Liver (tissue), 8 donors: ENCODE measurements at regions not wholly inside any gene's neighbourhood (a gene's known extent, or its start where the extent isn't known, plus 50 kb on each side); places are given as distances from the start of the nearest gene placed in this dataset.

Source experiments
- DNase-seq: peaks from one replicate; pipeline ENCODE4 v3.0.0-alpha.2; 2017; ENCODE audit warnings: low spot score
- H3K27ac ChIP-seq, 2 donors: one replicate each; pipeline ENCODE4 v1.7.0; 2013; ENCODE audit warnings: inconsistent platforms in 2 of 2, low read length in 2 of 2, control low read depth in 1 of 2, low read depth in 1 of 2, mild to moderate bottlenecking in 1 of 2
- H3K27me3 ChIP-seq, 4 donors: one replicate each; pipeline versions ENCODE4 v1.6.1 to v1.7.0; 2013; ENCODE audit warnings: low read length in 3 of 4, inconsistent platforms in 1 of 4, mild to moderate bottlenecking in 1 of 4, moderate library complexity in 1 of 4; ENCODE audit not compliant: control insufficient read depth in 4 of 4, insufficient read depth in 4 of 4
- H3K36me3 ChIP-seq, 4 donors: one replicate each; pipeline versions ENCODE4 v1.6.1 to v1.7.0; 2013; ENCODE audit warnings: low read length in 3 of 4, mild to moderate bottlenecking in 3 of 4, low read depth in 1 of 4, moderate library complexity in 1 of 4; ENCODE audit not compliant: control insufficient read depth in 4 of 4, insufficient read depth in 3 of 4
- H3K4me1 ChIP-seq, 4 donors: one replicate each; pipeline versions ENCODE4 v1.6.1 to v1.7.0; 2013; ENCODE audit warnings: low read length in 3 of 4, mild to moderate bottlenecking in 3 of 4, moderate library complexity in 1 of 4; ENCODE audit not compliant: control insufficient read depth in 4 of 4, insufficient read depth in 4 of 4
- H3K4me3 ChIP-seq, 3 donors: one replicate each; pipeline versions ENCODE4 v1.6.1 to v1.7.0; 2013; ENCODE audit warnings: low read length in 3 of 3, control low read depth in 1 of 3, low read depth in 1 of 3, mild to moderate bottlenecking in 1 of 3
- H3K9ac ChIP-seq, 2 donors: one replicate each; pipeline ENCODE4 v1.7.0; 2013; ENCODE audit warnings: low read length in 2 of 2, mild to moderate bottlenecking in 2 of 2, moderate library complexity in 2 of 2, control low read depth in 1 of 2, low read depth in 1 of 2
- H3K9me3 ChIP-seq, 4 donors: one replicate each; pipeline versions ENCODE4 v1.6.1 to v1.7.0; 2013; ENCODE audit warnings: low read length in 3 of 4; ENCODE audit not compliant: control insufficient read depth in 4 of 4
- FOXA1 ChIP-seq: IDR thresholded peaks from 2 replicates; pipeline ENCODE4 v1.6.1; 2016; ENCODE audit warnings: antibody characterized with exemption
- FOXA2 ChIP-seq: IDR thresholded peaks from 2 replicates; pipeline ENCODE4 v1.6.1; 2016; ENCODE audit warnings: antibody characterized with exemption
- GABPA ChIP-seq, 2 donors: IDR thresholded peaks in 1 of 2; conservative IDR thresholded peaks in 1 of 2; 2 replicates each; pipeline ENCODE4 v1.6.1; 2016; ENCODE audit warnings: antibody characterized with exemption in 2 of 2, mild to moderate bottlenecking in 1 of 2, moderate library complexity in 1 of 2
- HNF4A ChIP-seq, 2 donors: conservative IDR thresholded peaks; 2 replicates each; pipeline ENCODE4 v1.6.1; 2016; ENCODE audit warnings: antibody characterized with exemption in 2 of 2, mild to moderate bottlenecking in 2 of 2
- HNF4G ChIP-seq: IDR thresholded peaks from 2 replicates; pipeline ENCODE4 v1.6.1; 2016; ENCODE audit warnings: antibody characterized with exemption
- JUND ChIP-seq, 2 donors: IDR thresholded peaks; 2 replicates each; pipeline ENCODE4 v1.6.1; 2016; ENCODE audit warnings: antibody characterized with exemption in 2 of 2
- RAD21 ChIP-seq, 2 donors: IDR thresholded peaks; 2 replicates each; pipeline ENCODE4 v1.6.1; 2016; ENCODE audit warnings: antibody characterized with exemption in 2 of 2, mild to moderate bottlenecking in 2 of 2
- RXRA ChIP-seq, 2 donors: IDR thresholded peaks; 2 replicates each; pipeline ENCODE4 v1.6.1; 2017 to 2018; ENCODE audit warnings: antibody characterized with exemption in 2 of 2, mild to moderate bottlenecking in 1 of 2
- SP1 ChIP-seq: IDR thresholded peaks from 2 replicates; pipeline ENCODE4 v1.6.1; 2018; ENCODE audit warnings: antibody characterized with exemption, mild to moderate bottlenecking
- TAF1 ChIP-seq: conservative IDR thresholded peaks from 2 replicates; pipeline ENCODE4 v1.6.1; 2016; ENCODE audit warnings: antibody characterized with exemption, mild to moderate bottlenecking
- YY1 ChIP-seq: IDR thresholded peaks from 2 replicates; pipeline ENCODE4 v1.6.1; 2016; ENCODE audit warnings: antibody characterized with exemption, mild to moderate bottlenecking
- WGBS: extraction: QIAGEN DNeasy Blood & Tissue Kit; methylation state at CpG from one replicate; pipeline ENCODE4 v1.1.7; 2013; 5-methylcytosine and 5-hydroxymethylcytosine counted together
- TF ChIP-seq, protein P1 (sequence below): IDR thresholded peaks from 2 replicates; pipeline ENCODE4 v1.6.1; 2016; ENCODE audit warnings: antibody characterized with exemption
- TF ChIP-seq, protein P2 (sequence below): fragments of 150-350 bp; IDR thresholded peaks from 2 replicates; pipeline ENCODE4 v1.5.1; 2017; ENCODE audit warnings: improper control_type of control experiment, low read depth, low read length; ENCODE audit not compliant: missing input control
- TF ChIP-seq, protein P3 (sequence below): IDR thresholded peaks from 2 replicates; pipeline ENCODE4 v1.6.1; 2016; ENCODE audit warnings: antibody characterized with exemption
- TF ChIP-seq, protein P4 (sequence below): IDR thresholded peaks from 2 replicates; pipeline ENCODE4 v1.6.1; 2016; ENCODE audit warnings: antibody characterized with exemption, mild to moderate bottlenecking
- donor health status: healthy.
- donor health status: healthy.
- donor health status: healthy.
- donor health status: healthy.
- donor health status: healthy.

DNA sequence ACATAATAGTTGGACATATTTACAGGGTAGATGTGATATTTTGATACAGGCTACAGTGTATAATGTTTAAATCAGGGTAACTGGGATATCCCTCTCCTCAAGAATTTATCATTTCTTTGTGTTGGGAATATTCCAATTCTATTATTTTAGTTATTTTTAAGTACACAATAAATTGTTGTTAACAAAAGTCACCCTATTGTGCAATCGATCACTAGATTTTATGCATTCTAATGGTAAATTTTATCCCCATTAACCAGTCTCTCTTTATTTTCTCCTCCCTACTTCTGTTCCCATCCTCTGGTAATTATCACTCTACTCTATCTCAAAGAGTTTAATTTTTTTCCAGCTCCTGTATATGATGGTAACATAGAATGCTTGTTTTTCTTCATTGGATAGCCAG lies 1631.9 kb upstream of the PABPC4L start:
- H3K27ac ChIP-seq = no peak overlapping the region
- no peak overlapping the region for H3K9ac ChIP-seq
- no peak for DNase-seq
- no peaks in the 10 kb centered on the region for H3K27me3 ChIP-seq
- H3K4me1 ChIP-seq = no peaks in the 10 kb centered on the region
- 51% methylated on average over 1 of the region's 1 CpG for WGBS
- H3K36me3 ChIP-seq = no peaks in the 10 kb centered on the region
- TF ChIP-seq JUND (IDR thresholded peaks at IDR 0.05) = no peak
- TF ChIP-seq, protein P1, sequence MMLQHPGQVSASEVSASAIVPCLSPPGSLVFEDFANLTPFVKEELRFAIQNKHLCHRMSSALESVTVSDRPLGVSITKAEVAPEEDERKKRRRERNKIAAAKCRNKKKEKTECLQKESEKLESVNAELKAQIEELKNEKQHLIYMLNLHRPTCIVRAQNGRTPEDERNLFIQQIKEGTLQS = no peak
- peaks cover 0 to 1% (median 0%) of the 10 kb centered on the region in 4 donors for H3K9me3 ChIP-seq
- no peak overlapping the region for H3K4me3 ChIP-seq

DNA sequence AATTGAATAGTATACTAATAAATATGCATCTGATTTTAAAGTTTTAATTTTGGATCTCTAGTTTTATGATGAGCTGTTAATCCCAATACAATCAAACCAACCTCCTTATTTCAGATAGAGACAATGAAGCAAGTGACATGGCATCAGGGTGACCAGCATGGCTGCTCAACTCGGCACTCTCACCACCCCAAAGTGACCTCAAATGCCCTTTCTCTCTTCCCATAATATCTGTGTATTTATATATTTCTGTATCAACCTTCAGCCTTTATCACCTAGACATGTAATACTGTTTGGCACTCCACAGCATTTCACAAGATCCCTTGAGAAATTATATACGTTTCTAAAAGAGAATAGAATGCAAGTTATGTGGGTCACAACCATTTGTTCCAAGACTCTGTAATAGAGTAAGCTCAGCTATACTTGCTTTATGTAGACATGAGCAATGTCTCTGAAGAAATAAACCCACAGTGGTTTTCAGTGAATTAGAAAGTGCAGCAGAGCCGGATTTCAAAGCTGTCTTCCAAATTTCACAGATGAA lies 1623.2 kb upstream of the PABPC4L start:
- 54% methylated on average over 3 of the region's 3 CpGs for WGBS
- no peak for DNase-seq

GRCh38 chr4:135804785-135805184 lies 1603.2 kb upstream of the PABPC4L start:
- WGBS = 67% methylated on average over 3 of the region's 3 CpGs
- Histone ChIP-seq H3K4me1 (no peaks in the 10 kb centered on the region), H3K4me3 (no peak overlapping the region), H3K27me3 (no peaks in the 10 kb centered on the region), H3K9me3 (peaks cover 0 to 2% (median 0%) of the 10 kb centered on the region in 4 donors), H3K27ac (no peak overlapping the region), H3K36me3 (no peaks in the 10 kb centered on the region), H3K9ac (no peak overlapping the region)
- TF ChIP-seq GABPA (IDR thresholded peaks at IDR 0.05 in 1 of 2, conservative IDR thresholded peaks at IDR 0.05 in 1 of 2) (no peak), JUND (IDR thresholded peaks at IDR 0.05) (no peak), FOXA2 (no peak), HNF4A (conservative IDR thresholded peaks at IDR 0.05) (no peak), RXRA (IDR thresholded peaks at IDR 0.05) (no peak), FOXA1 (no peak), RAD21 (IDR thresholded peaks at IDR 0.05) (no peak), YY1 (no peak), SP1 (no peak), TAF1 (no peak), HNF4G (no peak)
- TF ChIP-seq, protein P2, sequence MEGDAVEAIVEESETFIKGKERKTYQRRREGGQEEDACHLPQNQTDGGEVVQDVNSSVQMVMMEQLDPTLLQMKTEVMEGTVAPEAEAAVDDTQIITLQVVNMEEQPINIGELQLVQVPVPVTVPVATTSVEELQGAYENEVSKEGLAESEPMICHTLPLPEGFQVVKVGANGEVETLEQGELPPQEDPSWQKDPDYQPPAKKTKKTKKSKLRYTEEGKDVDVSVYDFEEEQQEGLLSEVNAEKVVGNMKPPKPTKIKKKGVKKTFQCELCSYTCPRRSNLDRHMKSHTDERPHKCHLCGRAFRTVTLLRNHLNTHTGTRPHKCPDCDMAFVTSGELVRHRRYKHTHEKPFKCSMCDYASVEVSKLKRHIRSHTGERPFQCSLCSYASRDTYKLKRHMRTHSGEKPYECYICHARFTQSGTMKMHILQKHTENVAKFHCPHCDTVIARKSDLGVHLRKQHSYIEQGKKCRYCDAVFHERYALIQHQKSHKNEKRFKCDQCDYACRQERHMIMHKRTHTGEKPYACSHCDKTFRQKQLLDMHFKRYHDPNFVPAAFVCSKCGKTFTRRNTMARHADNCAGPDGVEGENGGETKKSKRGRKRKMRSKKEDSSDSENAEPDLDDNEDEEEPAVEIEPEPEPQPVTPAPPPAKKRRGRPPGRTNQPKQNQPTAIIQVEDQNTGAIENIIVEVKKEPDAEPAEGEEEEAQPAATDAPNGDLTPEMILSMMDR = no peak
- TF ChIP-seq, protein P3, sequence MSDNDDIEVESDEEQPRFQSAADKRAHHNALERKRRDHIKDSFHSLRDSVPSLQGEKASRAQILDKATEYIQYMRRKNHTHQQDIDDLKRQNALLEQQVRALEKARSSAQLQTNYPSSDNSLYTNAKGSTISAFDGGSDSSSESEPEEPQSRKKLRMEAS = no peak
- TF ChIP-seq, protein P4, sequence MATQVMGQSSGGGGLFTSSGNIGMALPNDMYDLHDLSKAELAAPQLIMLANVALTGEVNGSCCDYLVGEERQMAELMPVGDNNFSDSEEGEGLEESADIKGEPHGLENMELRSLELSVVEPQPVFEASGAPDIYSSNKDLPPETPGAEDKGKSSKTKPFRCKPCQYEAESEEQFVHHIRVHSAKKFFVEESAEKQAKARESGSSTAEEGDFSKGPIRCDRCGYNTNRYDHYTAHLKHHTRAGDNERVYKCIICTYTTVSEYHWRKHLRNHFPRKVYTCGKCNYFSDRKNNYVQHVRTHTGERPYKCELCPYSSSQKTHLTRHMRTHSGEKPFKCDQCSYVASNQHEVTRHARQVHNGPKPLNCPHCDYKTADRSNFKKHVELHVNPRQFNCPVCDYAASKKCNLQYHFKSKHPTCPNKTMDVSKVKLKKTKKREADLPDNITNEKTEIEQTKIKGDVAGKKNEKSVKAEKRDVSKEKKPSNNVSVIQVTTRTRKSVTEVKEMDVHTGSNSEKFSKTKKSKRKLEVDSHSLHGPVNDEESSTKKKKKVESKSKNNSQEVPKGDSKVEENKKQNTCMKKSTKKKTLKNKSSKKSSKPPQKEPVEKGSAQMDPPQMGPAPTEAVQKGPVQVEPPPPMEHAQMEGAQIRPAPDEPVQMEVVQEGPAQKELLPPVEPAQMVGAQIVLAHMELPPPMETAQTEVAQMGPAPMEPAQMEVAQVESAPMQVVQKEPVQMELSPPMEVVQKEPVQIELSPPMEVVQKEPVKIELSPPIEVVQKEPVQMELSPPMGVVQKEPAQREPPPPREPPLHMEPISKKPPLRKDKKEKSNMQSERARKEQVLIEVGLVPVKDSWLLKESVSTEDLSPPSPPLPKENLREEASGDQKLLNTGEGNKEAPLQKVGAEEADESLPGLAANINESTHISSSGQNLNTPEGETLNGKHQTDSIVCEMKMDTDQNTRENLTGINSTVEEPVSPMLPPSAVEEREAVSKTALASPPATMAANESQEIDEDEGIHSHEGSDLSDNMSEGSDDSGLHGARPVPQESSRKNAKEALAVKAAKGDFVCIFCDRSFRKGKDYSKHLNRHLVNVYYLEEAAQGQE = no peak
- DNase-seq = no peak

More for the DNA sequence above, 1623.2 kb upstream of the PABPC4L start:
- no peaks in the 10 kb centered on the region for H3K4me1 ChIP-seq
- H3K9me3 ChIP-seq = no peaks in the 10 kb centered on the region
- no peak overlapping the region for H3K4me3 ChIP-seq
- TF ChIP-seq SP1 (no peak), GABPA (IDR thresholded peaks at IDR 0.05 in 1 of 2, conservative IDR thresholded peaks at IDR 0.05 in 1 of 2) (no peak), FOXA2 (no peak)
- TF ChIP-seq, protein P1 = no peak
- no peaks in the 10 kb centered on the region for H3K27me3 ChIP-seq
- no peak overlapping the region for H3K9ac ChIP-seq
- no peak overlapping the region for H3K27ac ChIP-seq
- no peaks in the 10 kb centered on the region for H3K36me3 ChIP-seq
